GM20431 (cell line): ENCODE measurements at regions not wholly inside any gene's neighbourhood (a gene's known extent, or its start where the extent isn't known, plus 50 kb on each side); places are given as distances from the start of the nearest gene placed in this dataset.

ENCODE experiments used
- in situ Hi-C: fragments of 300-500 bp; cut with MseI, MboI; formaldehyde crosslinking; loops from one replicate; pipeline ENCODE4 v1.15.0; 2020; ENCODE audit warnings: low sequenced_read_pairs; ENCODE audit not compliant: unreplicated experiment

GRCh38 chr10:36650274-36650673 lies 475.1 kb upstream of the ANKRD30A start:
- in situ Hi-C loops, result no loop called here

GRCh38 chr10:36647540-36647939 lies 477.9 kb upstream of the ANKRD30A start:
- in situ Hi-C loops, result no loop called here

GRCh38 chr10:36640626-36641025 lies 484.8 kb upstream of the ANKRD30A start:
- in situ Hi-C loops, result no loop called here

- in situ Hi-C loops, result no loop called here
Measured at GRCh38 chr10:36638462-36639155, 486.8 kb upstream of the ANKRD30A start.

- in situ Hi-C loops, result no loop called here
Measured at GRCh38 chr10:36636879-36637278, 488.5 kb upstream of the ANKRD30A start.

- in situ Hi-C loops, result no loop called here
Measured at GRCh38 chr10:36636285-36636839, 489.0 kb upstream of the ANKRD30A start.

- in situ Hi-C loops, result no loop called here
Measured at GRCh38 chr10:36634916-36635315, 490.5 kb upstream of the ANKRD30A start.

- in situ Hi-C loops, result no loop called here
Measured at GRCh38 chr10:36630267-36630666, 495.1 kb upstream of the ANKRD30A start.

- in situ Hi-C loops, result no loop called here
Measured at GRCh38 chr10:36629476-36629875, 495.9 kb upstream of the ANKRD30A start.

GRCh38 chr10:36624551-36625100 lies 500.8 kb upstream of the ANKRD30A start:
- in situ Hi-C loops, result no loop called here

- in situ Hi-C loops, result no loop called here
Measured at GRCh38 chr10:36621346-36621745, 504.1 kb upstream of the ANKRD30A start.

- in situ Hi-C loops, result no loop called here
Measured at GRCh38 chr10:36612436-36612835, 513.0 kb upstream of the ANKRD30A start.

GRCh38 chr10:36608866-36609265 lies 516.5 kb upstream of the ANKRD30A start:
- in situ Hi-C loops, result no loop called here

- in situ Hi-C loops, result no loop called here
Measured at GRCh38 chr10:36608251-36608650, 517.1 kb upstream of the ANKRD30A start.

- in situ Hi-C loops, result no loop called here
Measured at GRCh38 chr10:36606234-36606839, 519.1 kb upstream of the ANKRD30A start.

GRCh38 chr10:36604316-36604715 lies 521.1 kb upstream of the ANKRD30A start:
- in situ Hi-C loops, result no loop called here

GRCh38 chr10:36603688-36604087 lies 521.7 kb upstream of the ANKRD30A start:
- in situ Hi-C loops, result no loop called here

- in situ Hi-C loops, result no loop called here
Measured at GRCh38 chr10:36602374-36602773, 523.0 kb upstream of the ANKRD30A start.

GRCh38 chr10:36597756-36598320 lies 527.6 kb upstream of the ANKRD30A start:
- in situ Hi-C loops, result no loop called here

- in situ Hi-C loops, result no loop called here
Measured at GRCh38 chr10:36592964-36593363, 532.4 kb upstream of the ANKRD30A start.

GRCh38 chr10:36591436-36591835 lies 534.0 kb upstream of the ANKRD30A start:
- in situ Hi-C loops, result no loop called here
